NB4 (cell line): ENCODE measurements at regions not wholly inside any gene's neighbourhood (a gene's known extent, or its start where the extent isn't known, plus 50 kb on each side); places are given as distances from the start of the nearest gene placed in this dataset.

Experiments
- CTCF ChIP-seq: IDR thresholded peaks from one replicate; pipeline ENCODE4 v1.5.1; 2012; ENCODE audit warnings: low read depth, low read length
- POLR2A ChIP-seq: IDR thresholded peaks from 2 replicates; pipeline ENCODE4 v1.6.1; 2011; ENCODE audit warnings: mild to moderate bottlenecking; ENCODE audit not compliant: insufficient read length; ENCODE audit errors: extremely low read depth

- TF ChIP-seq POLR2A (no peak), CTCF (no peak)
Observed at GRCh38 chr4:165740911-165741310, 132.1 kb upstream of the TLL1 start.
